Upper lobe of right lung (tissue), 1 donor: ENCODE measurements at regions not wholly inside any gene's neighbourhood (a gene's known extent, or its start where the extent isn't known, plus 50 kb on each side); places are given as distances from the start of the nearest gene placed in this dataset.

Experiments used
- ATAC-seq: fragments of 200-7000 bp; cut with Tn5 transposase; one replicate; pipeline ENCODE4 v1.9.1; 2020; ENCODE audit warnings: mild to moderate bottlenecking, moderate library complexity
- DNase-seq: peaks from one replicate; pipeline ENCODE4 v3.0.0-alpha.2; 2020
- H3K27ac ChIP-seq: fragments of 200-600 bp; one replicate; pipeline ENCODE4 v1.8.0; 2022
- H3K27me3 ChIP-seq: fragments of 200-600 bp; one replicate; pipeline ENCODE4 v1.8.0; 2022; ENCODE audit warnings: mild to moderate bottlenecking
- H3K36me3 ChIP-seq: fragments of 200-600 bp; one replicate; pipeline ENCODE4 v1.8.0; 2022
- H3K4me1 ChIP-seq: fragments of 200-600 bp; one replicate; pipeline ENCODE4 v1.8.0; 2022
- H3K4me3 ChIP-seq: fragments of 200-600 bp; one replicate; pipeline ENCODE4 v1.8.0; 2022; ENCODE audit warnings: mild to moderate bottlenecking
- H3K9me3 ChIP-seq: fragments of 200-600 bp; one replicate; pipeline ENCODE4 v1.8.0; 2022
- CTCF ChIP-seq: fragments of 200-600 bp; IDR thresholded peaks from one replicate; pipeline ENCODE4 v1.8.0; 2022; ENCODE audit warnings: antibody characterized with exemption
- intact Hi-C: fragments of 100-400 bp; cut with DNase I; formaldehyde crosslinking; loops from one replicate; pipeline ENCODE4 v1.11.0; 2022
- donor health status: DM: no; HTN: yes; CAD: no; lungs with severe emphysema.

GRCh38 chr6:4189249-4189648, 53.9 kb upstream of the ECI2 start:
- H3K36me3 ChIP-seq = no peaks in the 10 kb centered on the region
- no peak for TF ChIP-seq CTCF
- ATAC-seq = no peak

GRCh38 chr6:4188801-4189200, 53.4 kb upstream of the ECI2 start:
- Histone ChIP-seq H3K4me3 (no peak overlapping the region), H3K9me3 (no peaks in the 10 kb centered on the region), H3K27me3 (no peaks in the 10 kb centered on the region), H3K36me3 (no peaks in the 10 kb centered on the region), H3K27ac (no peak overlapping the region), H3K4me1 (no peaks in the 10 kb centered on the region)
- no peak for TF ChIP-seq CTCF
- no peak for DNase-seq
- no peak for ATAC-seq
- intact Hi-C loops = no loop called here

More at GRCh38 chr6:4189249-4189648, 53.9 kb upstream of the ECI2 start:
- intact Hi-C loops = no loop called here
- no peaks in the 10 kb centered on the region for H3K4me1 ChIP-seq
- H3K27ac ChIP-seq = no peak overlapping the region
- no peaks in the 10 kb centered on the region for H3K27me3 ChIP-seq
- no peaks in the 10 kb centered on the region for H3K9me3 ChIP-seq
- no peak for DNase-seq
- H3K4me3 ChIP-seq = no peak overlapping the region

- no peaks in the 10 kb centered on the region for H3K36me3 ChIP-seq
- TF ChIP-seq CTCF = no peak
- intact Hi-C loops = no loop called here
- H3K27ac ChIP-seq = no peak overlapping the region
- H3K27me3 ChIP-seq = no peaks in the 10 kb centered on the region
- ATAC-seq = no peak
- H3K4me1 ChIP-seq = no peaks in the 10 kb centered on the region
- H3K9me3 ChIP-seq = no peaks in the 10 kb centered on the region
- DNase-seq = no peak
- H3K4me3 ChIP-seq = no peak overlapping the region
Observed at GRCh38 chr6:4187480-4187879, 52.1 kb upstream of the ECI2 start.

GRCh38 chr6:4186385-4186784, 51.0 kb upstream of the ECI2 start:
- no peak for ATAC-seq
- Histone ChIP-seq H3K4me1 (no peaks in the 10 kb centered on the region), H3K36me3 (no peaks in the 10 kb centered on the region), H3K9me3 (no peaks in the 10 kb centered on the region), H3K4me3 (no peak overlapping the region), H3K27me3 (no peaks in the 10 kb centered on the region), H3K27ac (no peak overlapping the region)
- intact Hi-C loops = no loop called here
- no peak for DNase-seq
- TF ChIP-seq CTCF = no peak

GRCh38 chr6:4185846-4186245, 50.5 kb upstream of the ECI2 start:
- no peaks in the 10 kb centered on the region for H3K9me3 ChIP-seq
- ATAC-seq (no peak), DNase-seq (no peak)
- H3K36me3 ChIP-seq = no peaks in the 10 kb centered on the region
- no peak for TF ChIP-seq CTCF
- no peaks in the 10 kb centered on the region for H3K4me1 ChIP-seq
- intact Hi-C loops = no loop called here
- H3K27me3 ChIP-seq = no peaks in the 10 kb centered on the region
- H3K4me3 ChIP-seq = no peak overlapping the region
- no peak overlapping the region for H3K27ac ChIP-seq

GRCh38 chr6:4185419-4185818, 50.0 kb upstream of the ECI2 start:
- Histone ChIP-seq H3K27me3 (no peaks in the 10 kb centered on the region), H3K4me3 (no peak overlapping the region), H3K36me3 (no peaks in the 10 kb centered on the region), H3K9me3 (no peaks in the 10 kb centered on the region), H3K4me1 (no peaks in the 10 kb centered on the region), H3K27ac (no peak overlapping the region)
- intact Hi-C loops = no loop called here
- TF ChIP-seq CTCF = no peak
- no peak for ATAC-seq
- no peak for DNase-seq
